ENCODE measurements at regions not wholly inside any gene's neighbourhood (a gene's known extent, or its start where the extent isn't known, plus 50 kb on each side); places are given as distances from the start of the nearest gene placed in this dataset.

DNA sequence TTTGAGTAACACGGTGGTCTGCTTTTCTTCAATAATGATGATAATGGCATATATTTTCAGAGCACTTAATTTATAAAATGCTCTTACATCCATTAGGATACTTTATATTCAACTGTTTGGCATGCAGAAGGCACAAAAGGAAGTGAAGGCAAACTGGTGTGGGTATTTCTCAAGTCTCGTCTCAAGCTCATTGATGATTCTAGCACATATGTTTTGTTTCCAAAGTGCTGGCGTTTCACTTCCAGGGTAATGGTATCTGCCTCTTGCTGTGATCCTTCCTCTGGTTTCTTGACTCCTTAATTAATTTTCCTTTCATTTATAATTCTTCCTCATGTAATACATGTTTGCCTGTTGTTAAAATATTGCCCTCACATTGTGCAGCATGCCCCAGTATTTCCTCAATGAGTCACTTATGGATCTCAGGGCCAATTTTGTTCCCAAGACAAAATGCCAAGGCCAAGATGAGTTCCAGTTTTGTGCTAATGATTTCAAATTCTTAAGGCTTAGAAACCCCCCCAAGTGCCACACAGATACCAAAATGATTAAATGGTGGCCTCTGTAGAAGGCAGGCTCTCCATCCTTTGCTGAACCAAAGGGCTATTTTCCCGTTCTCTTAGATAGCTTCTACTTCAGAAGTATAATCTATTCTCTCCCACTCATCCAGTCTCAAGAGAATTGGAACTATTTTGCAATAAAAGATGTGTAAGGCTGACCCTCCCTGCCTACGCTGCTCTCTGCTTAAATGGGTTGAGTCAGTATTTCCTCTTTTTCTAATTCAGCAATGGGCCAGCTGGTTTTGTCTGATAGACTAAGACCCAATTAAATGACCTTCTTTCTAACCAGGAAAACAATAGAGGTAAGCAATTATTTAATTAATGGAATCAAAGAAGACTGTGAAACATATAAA lies 171.2 kb downstream of the ZNF365 start:
- TF ChIP-seq CTCF (IDR thresholded peaks at IDR 0.05) (no peak), EZH2 (IDR thresholded peaks at IDR 0.05) (no peak), EZH2phosphoT487 (IDR thresholded peaks at IDR 0.05) (no peak)

Measured in neural progenitor cell (in vitro differentiated cells).